Hematopoietic multipotent progenitor cell (in vitro differentiated cells): ENCODE measurements at regions not wholly inside any gene's neighbourhood (a gene's known extent, or its start where the extent isn't known, plus 50 kb on each side); places are given as distances from the start of the nearest gene placed in this dataset. TPM values are rescaled to one million over a fixed set of nuclear protein-coding genes. Genes with fewer than 3 reads are reported as not detected.

Experiments used
- DNase-seq, 3 donors: peaks; one replicate each; pipeline ENCODE4 v3.0.0-alpha.2; 2011 to 2015; ENCODE audit warnings: low read depth in 2 of 3, low spot score in 2 of 3
- small RNA-seq: library from RNA; depleted of rRNA; stranded (forward); fragments of <200 nt; gene quantifications from one replicate; pipeline ENCODE3, GENCODE V24; 2012

DNA sequence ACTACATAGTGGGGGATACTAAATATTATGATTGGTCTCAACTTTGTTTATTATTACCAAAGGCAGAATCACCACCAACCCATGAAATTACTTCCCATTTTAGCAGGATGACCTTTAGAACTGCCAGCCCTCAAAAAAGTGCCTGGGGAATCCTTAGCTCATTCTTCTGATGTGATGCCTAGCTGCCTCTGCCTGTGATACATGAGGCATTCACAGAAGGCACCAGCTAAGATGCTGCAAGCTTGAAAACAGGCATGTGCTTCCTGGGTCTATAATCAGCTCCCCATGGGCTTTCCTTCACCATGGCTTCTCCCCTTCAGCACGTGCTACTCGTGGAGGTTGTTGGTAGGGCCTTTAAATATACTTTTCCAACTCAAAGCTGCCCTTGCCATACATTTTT lies 50.4 kb upstream of the ARHGAP20 start:
- no peak for DNase-seq

Small RNAs in the stretch of these regions (small RNA-seq; reads per million reads assigned to genes)
- not detected for gene AP002963.1
- not detected for gene RNA5SP350
